ENCODE measurements at regions not wholly inside any gene's neighbourhood (a gene's known extent, or its start where the extent isn't known, plus 50 kb on each side); places are given as distances from the start of the nearest gene placed in this dataset.
"Not testable (repeated sequence)": the region's sequence is repeated elsewhere in the genome, so short reads cannot be mapped to it uniquely, and the experiment has no call there.

- not testable (repeated sequence) for TF ChIP-seq CTCF, POLR2AphosphoS5, POLR2A (IDR thresholded peaks at IDR 0.05)
Measured at GRCh38 chr4:60487118-60487761, 712.9 kb upstream of the ADGRL3 start.
